ENCODE measurements at regions not wholly inside any gene's neighbourhood (a gene's known extent, or its start where the extent isn't known, plus 50 kb on each side); places are given as distances from the start of the nearest gene placed in this dataset.

GRCh38 chr9:129317179-129318011 lies 139.3 kb upstream of the IER5L start:
- DNase-seq = no peak
- Histone ChIP-seq H3K27me3 (replicated peaks; ENCODE audit: control insufficient read depth, insufficient read depth, low read length, poor library complexity, severe bottlenecking) (no peaks in the 10 kb centered on the region), H3K9me3 (ENCODE audit: control insufficient read depth, low read length) (no peaks in the 10 kb centered on the region), H3K36me3 (ENCODE audit: control insufficient read depth, insufficient read depth, low read length) (no peaks in the 10 kb centered on the region), H3K4me1 (ENCODE audit: control insufficient read depth, insufficient read depth, low read length, poor library complexity, severe bottlenecking) (peaks cover 14% of the 10 kb centered on the region), H3K27ac (ENCODE audit: insufficient read depth, low read length, poor library complexity, severe bottlenecking) (no peak overlapping the region), H3K4me3 (ENCODE audit: insufficient read depth, low read depth, low read length, poor library complexity, severe bottlenecking) (no peak overlapping the region)

- Histone ChIP-seq H3K36me3 (ENCODE audit: control insufficient read depth, insufficient read depth, low read length) (no peaks in the 10 kb centered on the region), H3K27ac (ENCODE audit: insufficient read depth, low read length, poor library complexity, severe bottlenecking) (no peak overlapping the region), H3K9me3 (ENCODE audit: control insufficient read depth, low read length) (no peaks in the 10 kb centered on the region), H3K27me3 (replicated peaks; ENCODE audit: control insufficient read depth, insufficient read depth, low read length, poor library complexity, severe bottlenecking) (no peaks in the 10 kb centered on the region), H3K4me3 (ENCODE audit: insufficient read depth, low read depth, low read length, poor library complexity, severe bottlenecking) (no peak overlapping the region), H3K4me1 (ENCODE audit: control insufficient read depth, insufficient read depth, low read length, poor library complexity, severe bottlenecking) (peaks cover 14% of the 10 kb centered on the region)
- no peak for DNase-seq
These were observed 138.4 kb upstream of the IER5L start for GRCh38 chr9:129316281-129317030.

DNA sequence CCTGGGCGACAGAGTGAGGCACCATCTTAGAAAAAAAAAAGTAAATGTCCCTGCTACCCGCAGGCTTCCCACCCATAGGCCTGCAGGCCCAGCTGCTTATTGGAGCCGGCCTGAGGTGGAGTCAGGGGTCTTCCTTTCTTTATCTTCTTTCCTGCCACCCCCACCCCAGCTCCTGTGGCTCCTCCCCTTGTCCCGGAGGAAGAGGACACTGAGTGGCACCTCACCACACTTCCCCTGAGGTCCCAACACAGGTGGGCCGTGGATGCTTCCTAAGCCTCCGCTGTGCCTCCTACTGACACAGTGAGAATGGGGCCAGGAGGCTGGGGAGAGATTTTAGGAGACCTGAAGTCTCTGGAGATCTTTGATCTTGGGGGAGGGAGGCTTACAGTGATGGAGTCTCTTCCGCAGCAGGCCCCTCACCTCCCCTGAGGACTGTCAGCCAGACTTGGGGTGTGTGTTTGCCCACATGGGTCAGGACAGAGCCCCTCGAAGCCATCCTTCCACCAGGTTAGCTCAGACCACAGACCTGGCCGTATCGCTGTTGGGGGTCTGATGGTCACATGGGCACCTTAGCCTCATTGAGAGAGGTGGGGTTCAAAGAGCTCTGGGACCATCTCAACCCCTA lies 135.4 kb upstream of the IER5L start:
- no peaks in the 10 kb centered on the region for H3K9me3 ChIP-seq (ENCODE audit: control insufficient read depth, low read length)
- DNase-seq = no peak
- H3K4me1 ChIP-seq (ENCODE audit: control insufficient read depth, insufficient read depth, low read length, poor library complexity, severe bottlenecking) = no peaks in the 10 kb centered on the region
- no peak overlapping the region for H3K27ac ChIP-seq (ENCODE audit: insufficient read depth, low read length, poor library complexity, severe bottlenecking)
- no peaks in the 10 kb centered on the region for H3K27me3 ChIP-seq (replicated peaks; ENCODE audit: control insufficient read depth, insufficient read depth, low read length, poor library complexity, severe bottlenecking)
- H3K4me3 ChIP-seq (ENCODE audit: insufficient read depth, low read depth, low read length, poor library complexity, severe bottlenecking) = no peak overlapping the region
- H3K36me3 ChIP-seq (ENCODE audit: control insufficient read depth, insufficient read depth, low read length) = no peaks in the 10 kb centered on the region

GRCh38 chr9:129312251-129313122 lies 134.4 kb upstream of the IER5L start:
- H3K4me3 ChIP-seq (ENCODE audit: insufficient read depth, low read depth, low read length, poor library complexity, severe bottlenecking) = no peak overlapping the region
- no peaks in the 10 kb centered on the region for H3K9me3 ChIP-seq (ENCODE audit: control insufficient read depth, low read length)
- no peaks in the 10 kb centered on the region for H3K4me1 ChIP-seq (ENCODE audit: control insufficient read depth, insufficient read depth, low read length, poor library complexity, severe bottlenecking)
- no peaks in the 10 kb centered on the region for H3K36me3 ChIP-seq (ENCODE audit: control insufficient read depth, insufficient read depth, low read length)
- H3K27ac ChIP-seq (ENCODE audit: insufficient read depth, low read length, poor library complexity, severe bottlenecking) = no peak overlapping the region
- H3K27me3 ChIP-seq (replicated peaks; ENCODE audit: control insufficient read depth, insufficient read depth, low read length, poor library complexity, severe bottlenecking) = no peaks in the 10 kb centered on the region
- no peak for DNase-seq

DNA sequence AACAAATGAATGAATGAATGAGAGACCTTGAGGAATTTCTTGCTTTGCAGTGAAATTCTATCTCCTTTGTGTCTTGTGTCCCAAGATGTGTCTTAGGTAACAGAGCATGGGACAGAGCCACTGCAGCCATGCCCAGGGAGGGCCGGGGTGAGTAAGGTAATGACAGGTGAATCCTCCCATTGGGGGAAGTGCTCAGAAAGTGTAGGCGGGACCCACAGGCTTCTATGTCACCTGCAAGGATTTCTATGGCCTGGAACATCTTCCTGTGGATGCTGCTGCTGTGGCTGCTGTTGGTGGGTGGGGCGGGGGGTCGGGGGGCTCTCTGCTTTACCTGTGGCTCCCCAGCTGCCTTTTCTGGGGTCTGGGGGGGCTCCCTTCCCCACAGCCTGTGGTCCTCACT lies 133.6 kb upstream of the IER5L start:
- H3K27me3 ChIP-seq (replicated peaks; ENCODE audit: control insufficient read depth, insufficient read depth, low read length, poor library complexity, severe bottlenecking) = no peaks in the 10 kb centered on the region
- no peaks in the 10 kb centered on the region for H3K9me3 ChIP-seq (ENCODE audit: control insufficient read depth, low read length)
- H3K36me3 ChIP-seq (ENCODE audit: control insufficient read depth, insufficient read depth, low read length) = no peaks in the 10 kb centered on the region
- DNase-seq = no peak
- no peaks in the 10 kb centered on the region for H3K4me1 ChIP-seq (ENCODE audit: control insufficient read depth, insufficient read depth, low read length, poor library complexity, severe bottlenecking)
- no peak overlapping the region for H3K4me3 ChIP-seq (ENCODE audit: insufficient read depth, low read depth, low read length, poor library complexity, severe bottlenecking)
- H3K27ac ChIP-seq (ENCODE audit: insufficient read depth, low read length, poor library complexity, severe bottlenecking) = no peak overlapping the region

DNA sequence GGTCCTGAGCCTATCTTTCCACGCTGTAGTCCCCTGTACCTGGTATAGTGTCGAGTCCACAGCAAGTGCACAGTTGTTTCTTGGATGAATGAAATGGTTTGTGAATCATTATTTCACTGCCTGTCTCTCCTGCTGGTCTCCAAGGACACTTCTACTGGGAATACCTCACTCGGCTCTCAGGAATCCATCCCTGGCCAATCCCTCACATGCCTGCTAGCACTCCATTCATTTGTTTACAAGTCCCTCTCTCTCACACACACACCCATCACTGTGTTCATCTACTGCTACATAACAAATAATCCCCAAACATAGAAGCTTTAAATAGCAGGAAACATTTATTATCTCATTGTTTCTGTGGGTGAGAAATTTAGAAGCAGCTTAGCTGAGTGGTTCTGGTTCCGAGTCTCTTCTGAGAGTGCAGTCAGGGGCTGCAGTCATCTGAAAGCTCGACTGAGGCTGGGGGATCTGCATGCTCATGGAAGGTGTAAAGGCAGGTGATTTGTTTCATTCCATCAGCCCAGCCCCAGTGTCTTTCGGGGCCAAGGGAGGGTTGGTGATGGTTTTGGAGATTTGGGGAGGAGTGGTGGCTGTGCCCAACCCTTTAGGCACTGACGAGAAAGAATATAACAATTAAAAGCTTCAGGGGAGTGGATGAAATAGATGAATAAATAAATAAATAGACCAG lies 132.7 kb upstream of the IER5L start:
- H3K27me3 ChIP-seq (replicated peaks; ENCODE audit: control insufficient read depth, insufficient read depth, low read length, poor library complexity, severe bottlenecking) = no peaks in the 10 kb centered on the region
- no peak overlapping the region for H3K27ac ChIP-seq (ENCODE audit: insufficient read depth, low read length, poor library complexity, severe bottlenecking)
- no peaks in the 10 kb centered on the region for H3K9me3 ChIP-seq (ENCODE audit: control insufficient read depth, low read length)
- no peaks in the 10 kb centered on the region for H3K4me1 ChIP-seq (ENCODE audit: control insufficient read depth, insufficient read depth, low read length, poor library complexity, severe bottlenecking)
- no peak for DNase-seq
- H3K4me3 ChIP-seq (ENCODE audit: insufficient read depth, low read depth, low read length, poor library complexity, severe bottlenecking) = no peak overlapping the region
- H3K36me3 ChIP-seq (ENCODE audit: control insufficient read depth, insufficient read depth, low read length) = no peaks in the 10 kb centered on the region

GRCh38 chr9:129309906-129310305 lies 131.8 kb upstream of the IER5L start:
- H3K36me3 ChIP-seq (ENCODE audit: control insufficient read depth, insufficient read depth, low read length) = no peaks in the 10 kb centered on the region
- no peaks in the 10 kb centered on the region for H3K27me3 ChIP-seq (replicated peaks; ENCODE audit: control insufficient read depth, insufficient read depth, low read length, poor library complexity, severe bottlenecking)
- H3K4me1 ChIP-seq (ENCODE audit: control insufficient read depth, insufficient read depth, low read length, poor library complexity, severe bottlenecking) = no peaks in the 10 kb centered on the region
- DNase-seq = no peak
- no peak overlapping the region for H3K4me3 ChIP-seq (ENCODE audit: insufficient read depth, low read depth, low read length, poor library complexity, severe bottlenecking)
- no peaks in the 10 kb centered on the region for H3K9me3 ChIP-seq (ENCODE audit: control insufficient read depth, low read length)
- no peak overlapping the region for H3K27ac ChIP-seq (ENCODE audit: insufficient read depth, low read length, poor library complexity, severe bottlenecking)

DNA sequence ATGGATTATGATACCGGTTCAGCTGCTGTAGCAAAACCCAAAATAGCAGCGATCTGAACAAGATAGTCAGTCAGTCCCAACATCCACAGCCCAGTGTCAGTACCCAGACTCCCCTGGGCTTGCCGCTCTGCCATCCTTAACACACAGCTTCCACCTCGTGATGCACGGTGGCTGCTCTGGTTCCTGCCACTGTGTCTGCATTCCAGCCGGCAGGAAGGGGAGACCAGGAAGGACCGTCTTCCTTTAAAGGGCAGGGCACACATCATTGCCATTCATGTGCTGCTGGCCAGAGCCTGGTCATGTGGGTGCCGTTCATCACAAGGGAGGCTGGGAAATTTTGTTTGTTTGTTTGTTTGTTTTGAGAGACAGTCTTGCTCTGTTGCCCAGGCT lies 131.0 kb upstream of the IER5L start:
- no peaks in the 10 kb centered on the region for H3K4me1 ChIP-seq (ENCODE audit: control insufficient read depth, insufficient read depth, low read length, poor library complexity, severe bottlenecking)
- H3K4me3 ChIP-seq (ENCODE audit: insufficient read depth, low read depth, low read length, poor library complexity, severe bottlenecking) = no peak overlapping the region
- H3K36me3 ChIP-seq (ENCODE audit: control insufficient read depth, insufficient read depth, low read length) = no peaks in the 10 kb centered on the region
- no peaks in the 10 kb centered on the region for H3K27me3 ChIP-seq (replicated peaks; ENCODE audit: control insufficient read depth, insufficient read depth, low read length, poor library complexity, severe bottlenecking)
- DNase-seq = no peak
- no peaks in the 10 kb centered on the region for H3K9me3 ChIP-seq (ENCODE audit: control insufficient read depth, low read length)
- H3K27ac ChIP-seq (ENCODE audit: insufficient read depth, low read length, poor library complexity, severe bottlenecking) = no peak overlapping the region

DNA sequence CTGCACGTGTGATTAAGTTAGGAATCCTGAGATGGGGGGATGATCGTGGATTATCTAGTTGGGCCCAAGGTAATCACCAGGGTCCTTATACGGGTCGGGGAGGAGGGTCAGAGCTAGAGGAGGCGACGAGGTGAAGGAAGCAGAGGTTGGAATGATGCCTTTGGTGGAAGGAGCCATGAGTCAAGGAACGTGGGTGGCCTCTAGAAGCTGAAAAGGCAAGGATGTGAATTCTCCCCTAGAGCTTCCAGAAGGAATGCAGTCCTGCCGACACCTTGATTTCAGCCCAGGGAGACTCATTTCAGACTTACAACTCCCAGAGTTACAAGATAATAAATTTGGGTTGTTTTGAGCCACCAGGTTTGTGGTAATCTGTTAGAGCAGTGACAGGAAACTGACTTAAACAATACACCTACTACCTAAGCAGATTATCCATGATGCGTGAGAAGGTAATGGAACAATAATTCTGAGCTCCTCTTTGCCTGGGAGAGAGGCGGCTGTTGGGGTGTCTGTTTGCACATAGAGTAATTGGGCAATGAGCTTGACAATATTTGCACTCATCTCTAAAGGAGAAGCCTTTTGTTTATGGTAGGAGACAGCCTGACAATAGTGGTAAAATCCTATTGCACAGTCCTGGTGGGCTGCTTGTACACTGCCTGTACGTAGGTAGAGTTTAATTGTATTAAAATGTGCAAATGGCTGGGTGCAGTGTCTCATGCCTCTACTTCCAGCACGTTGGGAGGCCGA lies 129.3 kb upstream of the IER5L start:
- peaks cover 3% of the 10 kb centered on the region for H3K27me3 ChIP-seq (replicated peaks; ENCODE audit: control insufficient read depth, insufficient read depth, low read length, poor library complexity, severe bottlenecking)
- no peak for DNase-seq
- H3K36me3 ChIP-seq (ENCODE audit: control insufficient read depth, insufficient read depth, low read length) = no peaks in the 10 kb centered on the region
- no peaks in the 10 kb centered on the region for H3K4me1 ChIP-seq (ENCODE audit: control insufficient read depth, insufficient read depth, low read length, poor library complexity, severe bottlenecking)
- no peak overlapping the region for H3K4me3 ChIP-seq (ENCODE audit: insufficient read depth, low read depth, low read length, poor library complexity, severe bottlenecking)
- no peaks in the 10 kb centered on the region for H3K9me3 ChIP-seq (ENCODE audit: control insufficient read depth, low read length)
- H3K27ac ChIP-seq (ENCODE audit: insufficient read depth, low read length, poor library complexity, severe bottlenecking) = no peak overlapping the region
